Cardiac muscle cell (in vitro differentiated cells and primary cell): ENCODE measurements at regions not wholly inside any gene's neighbourhood (a gene's known extent, or its start where the extent isn't known, plus 50 kb on each side); places are given as distances from the start of the nearest gene placed in this dataset.

Experiments used
- DNase-seq, 2 donors: peaks; one replicate each; pipeline versions ENCODE4 v3.0.0 to v3.0.0-alpha.2; 2010 to 2017; ENCODE audit warnings: low read depth in 1 of 2, low spot score in 1 of 2
- H3K27ac ChIP-seq: fragments of 200-600 bp; sonication (generic); 2 replicates; pipeline ENCODE4 v1.5.1; 2016
- H3K27me3 ChIP-seq: fragments of 200-600 bp; sonication (generic); 2 replicates; pipeline ENCODE4 v1.6.0; 2016; ENCODE audit warnings: control low read depth
- H3K36me3 ChIP-seq: fragments of 200-600 bp; sonication (generic); 2 replicates; pipeline ENCODE4 v1.5.1; 2016; ENCODE audit warnings: control low read depth
- H3K4me1 ChIP-seq: fragments of 200-600 bp; sonication (generic); 2 replicates; pipeline ENCODE4 v1.8.1; 2017; ENCODE audit warnings: low read depth, mild to moderate bottlenecking, mixed run types
- H3K4me3 ChIP-seq: fragments of 200-600 bp; sonication (generic); 2 replicates; pipeline ENCODE4 v1.5.1; 2016; ENCODE audit warnings: mild to moderate bottlenecking
- H3K9me3 ChIP-seq: fragments of 200-600 bp; sonication (generic); 2 replicates; pipeline ENCODE4 v1.5.1; 2017; ENCODE audit warnings: low read depth, mild to moderate bottlenecking, control low read depth
- CTCF ChIP-seq: IDR thresholded peaks from 2 replicates; pipeline ENCODE4 v1.5.1; 2012; ENCODE audit warnings: low read depth, mild to moderate bottlenecking, low read length

DNA sequence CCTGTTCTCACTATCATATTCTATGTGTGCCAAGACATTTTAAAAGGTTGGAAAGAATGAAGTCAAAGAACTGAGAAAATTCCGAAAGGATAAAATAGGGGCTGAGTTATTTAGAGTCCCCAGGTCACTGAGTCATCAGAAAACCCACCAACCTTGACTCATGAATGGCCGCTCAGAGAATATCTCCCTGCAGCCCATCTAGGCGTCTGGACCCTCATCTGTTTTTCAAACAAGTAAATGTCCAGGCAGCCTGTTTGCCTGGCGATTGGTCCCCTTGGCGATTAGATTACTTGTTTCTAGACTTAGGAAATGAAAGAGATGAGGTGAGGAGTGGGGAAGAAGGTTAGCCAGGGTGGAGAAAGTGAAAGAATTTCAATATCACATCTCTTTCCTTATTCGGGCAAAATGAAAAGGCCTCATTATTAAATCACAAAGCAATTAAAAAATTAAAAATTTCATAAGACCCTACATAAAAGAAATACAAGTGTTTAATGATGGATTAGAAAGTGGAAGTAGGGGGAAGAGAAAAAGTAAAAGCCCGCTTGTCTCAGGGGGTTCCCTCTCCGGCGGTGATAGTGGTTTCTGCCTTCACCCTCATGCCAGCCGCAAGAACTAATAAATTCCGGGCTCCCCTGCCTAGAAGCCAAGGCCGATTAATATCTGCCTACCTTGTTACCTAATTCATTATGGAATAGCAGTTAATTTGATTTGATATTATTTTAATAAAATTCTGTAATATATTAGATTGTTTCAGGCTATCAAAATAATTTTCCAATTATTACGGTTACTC lies 415.9 kb downstream of the BCL11B start:
- Histone ChIP-seq H3K27me3 (no peaks in the 10 kb centered on the region), H3K9me3 (no peaks in the 10 kb centered on the region), H3K4me3 (no peak overlapping the region), H3K4me1 (no peaks in the 10 kb centered on the region), H3K36me3 (no peaks in the 10 kb centered on the region), H3K27ac (no peak overlapping the region)
- no peak for DNase-seq
- TF ChIP-seq CTCF, result no peak

DNA sequence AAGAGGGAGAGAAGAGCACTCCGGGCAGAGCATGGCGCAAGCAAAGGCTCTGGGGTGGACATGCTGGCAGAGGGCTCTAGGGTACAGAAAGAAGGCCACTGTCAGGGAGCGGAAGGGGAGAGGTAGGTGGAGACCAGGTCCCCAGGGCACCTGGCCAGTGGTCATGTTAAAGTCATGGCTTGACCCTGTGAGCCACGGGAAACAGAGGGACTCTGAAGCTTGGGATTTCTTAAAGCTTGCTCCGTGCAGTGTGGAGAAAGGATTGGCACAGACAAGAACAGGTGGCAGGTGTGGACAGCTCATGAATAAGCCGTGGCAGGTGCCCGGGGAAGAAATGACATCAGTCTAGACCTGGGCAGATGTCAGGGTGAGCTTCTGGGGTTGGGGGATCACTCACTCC lies 413.8 kb downstream of the BCL11B start:
- no peak for TF ChIP-seq CTCF
- H3K4me1 ChIP-seq, result no peaks in the 10 kb centered on the region
- H3K4me3 ChIP-seq, result no peak overlapping the region

GRCh38 chr14:98858561-98858960 lies 413.4 kb downstream of the BCL11B start:
- no peak overlapping the region for H3K27ac ChIP-seq
- DNase-seq, result no peak
- H3K36me3 ChIP-seq, result no peaks in the 10 kb centered on the region
- H3K4me3 ChIP-seq, result no peak overlapping the region
- no peaks in the 10 kb centered on the region for H3K27me3 ChIP-seq
- TF ChIP-seq CTCF, result no peak
- no peaks in the 10 kb centered on the region for H3K9me3 ChIP-seq
- H3K4me1 ChIP-seq, result no peaks in the 10 kb centered on the region

More for the DNA sequence above, 413.8 kb downstream of the BCL11B start:
- Histone ChIP-seq H3K9me3 (no peaks in the 10 kb centered on the region), H3K36me3 (no peaks in the 10 kb centered on the region), H3K27me3 (no peaks in the 10 kb centered on the region), H3K27ac (no peak overlapping the region)
- DNase-seq, result no peak

DNA sequence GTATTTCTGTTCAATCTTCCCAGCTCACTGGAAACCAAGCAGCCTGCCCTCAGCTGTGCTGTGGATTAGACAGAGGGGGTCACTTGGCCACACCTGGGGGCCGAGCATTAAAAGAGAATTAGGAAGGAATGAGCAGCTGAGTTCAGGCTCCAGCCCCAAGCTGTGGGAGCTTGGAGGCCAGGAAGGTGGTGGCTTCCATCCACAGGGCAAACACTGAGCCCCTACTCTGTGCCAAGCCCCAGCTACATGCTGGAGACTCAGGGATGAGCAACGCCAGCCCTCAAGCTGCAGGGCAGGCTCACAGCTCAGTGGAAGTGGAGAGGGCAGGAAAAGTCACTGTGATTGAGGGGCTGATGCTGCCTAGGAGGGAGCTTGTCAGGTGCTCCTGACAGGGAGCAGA lies 412.7 kb downstream of the BCL11B start:
- Histone ChIP-seq H3K4me3 (no peak overlapping the region), H3K36me3 (no peaks in the 10 kb centered on the region), H3K27ac (no peak overlapping the region), H3K27me3 (no peaks in the 10 kb centered on the region), H3K4me1 (no peaks in the 10 kb centered on the region), H3K9me3 (no peaks in the 10 kb centered on the region)
- no peak for DNase-seq
- TF ChIP-seq CTCF, result no peak

- H3K27ac ChIP-seq, result no peak overlapping the region
- DNase-seq, result no peak
- no peaks in the 10 kb centered on the region for H3K36me3 ChIP-seq
- no peaks in the 10 kb centered on the region for H3K9me3 ChIP-seq
- no peaks in the 10 kb centered on the region for H3K27me3 ChIP-seq
- H3K4me3 ChIP-seq, result no peak overlapping the region
- TF ChIP-seq CTCF, result no peak
- H3K4me1 ChIP-seq, result no peaks in the 10 kb centered on the region
Measured at GRCh38 chr14:98864211-98864610, 407.8 kb downstream of the BCL11B start.

DNA sequence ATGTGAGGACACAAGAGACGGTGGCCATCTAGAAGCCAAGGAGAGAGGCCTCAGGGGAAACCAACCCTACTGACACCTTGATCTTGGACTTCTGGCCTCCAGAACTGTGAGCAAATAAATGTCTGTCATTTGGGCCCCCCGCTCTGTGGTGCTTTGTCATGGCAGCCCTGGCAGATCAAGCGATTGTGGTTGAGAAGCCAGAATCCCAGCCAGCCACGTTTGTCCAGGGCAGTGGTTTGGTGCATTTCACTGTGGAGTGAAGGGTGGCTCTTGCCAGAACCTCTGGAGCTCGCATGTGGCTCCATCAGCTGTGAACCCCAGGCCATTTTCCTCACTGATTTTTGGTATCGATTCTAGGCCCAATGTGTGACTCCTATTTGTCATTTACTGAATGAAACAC lies 404.9 kb downstream of the BCL11B start:
- TF ChIP-seq CTCF, result no peak
- no peak overlapping the region for H3K4me3 ChIP-seq
- no peaks in the 10 kb centered on the region for H3K36me3 ChIP-seq
- H3K4me1 ChIP-seq, result no peaks in the 10 kb centered on the region
- no peak overlapping the region for H3K27ac ChIP-seq
- DNase-seq, result no peak
- no peaks in the 10 kb centered on the region for H3K9me3 ChIP-seq
- no peaks in the 10 kb centered on the region for H3K27me3 ChIP-seq
